HCT116 (cell line): ENCODE measurements at regions not wholly inside any gene's neighbourhood (a gene's known extent, or its start where the extent isn't known, plus 50 kb on each side); places are given as distances from the start of the nearest gene placed in this dataset.

Experiments
- ATAC-seq: fragments of 200-7000 bp; cut with Tn5 transposase; 2 replicates; pipeline ENCODE4 v1.9.1; 2020; ENCODE audit warnings: mild to moderate bottlenecking, moderate library complexity
- BruUV-seq: library from RNA; stranded (reverse); fragments of 400-500 nt; replicated peaks from 2 replicates; lab custom pipeline; 2021; lab: Mats Ljungman, UMichigan
- CTCF ChIA-PET: fragments of 300-600 bp; sonication (Branson Sonifier 250); formaldehyde crosslinking; loops from one replicate; lab custom pipeline; 2021; ENCODE audit warnings: antibody characterized with exemption; lab: Charles Lee
- POLR2A ChIA-PET: fragments of 300-600, 350-600 bp; sonication (Branson Sonifier 250); formaldehyde crosslinking; loops from one replicate; lab custom pipeline; 2021; ENCODE audit warnings: antibody characterized with exemption; lab: Charles Lee
- RAD21 ChIA-PET, 2 experiments: fragments of 300-600 bp; sonication (Branson Sonifier 250); formaldehyde crosslinking; loops; one replicate each; lab custom pipeline; 2023; ENCODE audit warnings: low total read pairs in 2 of 2; ENCODE audit not compliant: uncharacterized antibody in 2 of 2, unreplicated experiment in 2 of 2, low non-redundant PET in 1 of 2; lab: Charles Lee
- DNase-seq: peaks from one replicate; pipeline ENCODE4 v3.0.0-alpha.2; 2010; ENCODE audit warnings: low read depth, low spot score
- H2AFZ ChIP-seq: fragments of 200-600 bp; shearing (Covaris generic), sonication (generic); 2 replicates; pipeline ENCODE4 v1.6.1; 2017; ENCODE audit warnings: low read depth, mixed run types, mixed read lengths, antibody characterized with exemption, low read length; ENCODE audit not compliant: poor library complexity, severe bottlenecking
- H3K27ac ChIP-seq: 2 replicates; pipeline ENCODE4 v1.5.1; 2012; ENCODE audit warnings: low read depth, low read length
- H3K27me3 ChIP-seq: fragments of 200-600 bp; sonication (generic); 2 replicates; pipeline ENCODE4 v1.6.1; 2016; ENCODE audit warnings: mixed run types, low read length, mixed read lengths; ENCODE audit not compliant: insufficient read depth
- H3K36me3 ChIP-seq, 2 experiments: fragments of 200-500 bp in 1 of 2; fragments of 200-600 bp in 1 of 2; sonication (Bioruptor generic) in 1 of 2; sonication (generic) in 1 of 2; 2 replicates each; pipeline versions ENCODE4 v1.5.1 to v1.6.1; 2014 to 2016; ENCODE audit warnings: low read length in 2 of 2, inconsistent platforms in 1 of 2, mixed read lengths in 1 of 2, mixed run types in 1 of 2; ENCODE audit not compliant: insufficient read depth in 2 of 2, control insufficient read depth in 1 of 2
- H3K4me1 ChIP-seq, 2 experiments: fragments of 200-600 bp in 1 of 2; sonication (generic) in 1 of 2; 2 replicates each; pipeline versions ENCODE4 v1.5.1 to v1.6.1; 2012 to 2017; ENCODE audit warnings: low read length in 2 of 2, inconsistent platforms in 1 of 2, mild to moderate bottlenecking in 1 of 2, mixed read lengths in 1 of 2, mixed run types in 1 of 2, moderate library complexity in 1 of 2; ENCODE audit not compliant: insufficient read depth in 2 of 2, control insufficient read depth in 1 of 2
- H3K4me2 ChIP-seq: fragments of 200-600 bp; sonication (generic); 2 replicates; pipeline ENCODE4 v1.6.1; 2017; ENCODE audit warnings: mixed run types, low read length, mixed read lengths
- H3K4me3 ChIP-seq, 2 experiments: fragments of 200-600 bp in 1 of 2; sonication (generic) in 1 of 2; replicated peaks in 1 of 2; 2 replicates each; pipeline ENCODE4 v1.5.1; 2011 to 2016; ENCODE audit warnings: low read length in 2 of 2, control low read depth in 1 of 2, low read depth in 1 of 2, mild to moderate bottlenecking in 1 of 2, mixed read lengths in 1 of 2, mixed run types in 1 of 2
- H3K79me2 ChIP-seq: fragments of 200-600 bp; sonication (generic); 2 replicates; pipeline ENCODE4 v1.6.1; 2017; ENCODE audit warnings: mild to moderate bottlenecking, mixed run types, low read length, moderate library complexity, mixed read lengths; ENCODE audit not compliant: insufficient read depth
- H3K9ac ChIP-seq: fragments of 200-600 bp; sonication (generic); 2 replicates; pipeline ENCODE4 v1.6.1; 2016; ENCODE audit warnings: low read length, mixed read lengths
- H3K9me2 ChIP-seq: fragments of 200-600 bp; sonication (generic), shearing (Covaris generic); 2 replicates; pipeline ENCODE4 v1.6.1; 2017; ENCODE audit warnings: mixed run types, mild to moderate bottlenecking, moderate library complexity; ENCODE audit not compliant: insufficient read depth
- H3K9me3 ChIP-seq, 2 experiments: fragments of 200-500 bp in 1 of 2; fragments of 200-600 bp in 1 of 2; sonication (Bioruptor generic) in 1 of 2; sonication (generic) in 1 of 2; 2 replicates each; pipeline ENCODE4 v1.6.1; 2014 to 2017; ENCODE audit warnings: low read length in 2 of 2, mixed read lengths in 2 of 2, inconsistent platforms in 1 of 2, low read depth in 1 of 2, mild to moderate bottlenecking in 1 of 2, mixed run types in 1 of 2, moderate library complexity in 1 of 2; ENCODE audit not compliant: control insufficient read depth in 1 of 2, insufficient read depth in 1 of 2
- H4K20me1 ChIP-seq: fragments of 200-600 bp; sonication (generic), shearing (Covaris generic); 2 replicates; pipeline ENCODE4 v1.6.1; 2017; ENCODE audit warnings: mixed run types, mild to moderate bottlenecking, moderate library complexity; ENCODE audit not compliant: insufficient read depth
- CBX3 ChIP-seq: IDR thresholded peaks from 2 replicates; pipeline ENCODE4 v1.6.1; 2012; ENCODE audit warnings: low read depth
- CTCF ChIP-seq, 3 experiments: fragments of 200-600 bp in 1 of 3; sonication (generic) in 1 of 3; IDR thresholded peaks in 2 of 3; conservative IDR thresholded peaks in 1 of 3; 2 replicates each; pipeline ENCODE4 v1.5.1; 2012 to 2017; ENCODE audit warnings: low read depth in 2 of 3, low read length in 2 of 3, antibody characterized with exemption in 1 of 3, borderline replicate concordance in 1 of 3, control low read depth in 1 of 3, mild to moderate bottlenecking in 1 of 3, mixed read lengths in 1 of 3, mixed run types in 1 of 3, moderate library complexity in 1 of 3; ENCODE audit not compliant: insufficient read depth in 1 of 3
- EZH2 ChIP-seq: fragments of 200-600 bp; sonication (generic); IDR thresholded peaks from 2 replicates; pipeline ENCODE4 v1.6.1; 2017; ENCODE audit warnings: antibody characterized with exemption, mixed run types
- EZH2phosphoT487 ChIP-seq: fragments of 200-600 bp; IDR thresholded peaks from 2 replicates; pipeline ENCODE4 v1.6.1; 2018; ENCODE audit warnings: antibody characterized with exemption, borderline replicate concordance
- MAX ChIP-seq: IDR thresholded peaks from 2 replicates; pipeline ENCODE4 v1.6.1; 2012
- TCF7L2 ChIP-seq: IDR thresholded peaks from 2 replicates; pipeline ENCODE4 v1.7.0; 2011; ENCODE audit warnings: borderline replicate concordance, inconsistent platforms; ENCODE audit not compliant: insufficient read depth, insufficient read length; ENCODE audit errors: extremely low read depth
- ZNF274 ChIP-seq: fragments of 200-500 bp; sonication (Bioruptor generic); IDR thresholded peaks from 2 replicates; pipeline ENCODE4 v1.6.1; 2014; ENCODE audit warnings: mild to moderate bottlenecking, low read depth, low read length, inconsistent platforms
- intact Hi-C: fragments of 100-400 bp; cut with micrococcal nuclease; formaldehyde crosslinking; loops from 2 replicates; pipeline ENCODE4 v1.10.0; 2022

GRCh38 chr2:81136296-81136695, 831.7 kb upstream of the LRRTM1 start:
- H3K4me1 ChIP-seq, result no peaks in the 10 kb centered on the region
- no peaks in the 10 kb centered on the region for H3K9me2 ChIP-seq
- H3K4me2 ChIP-seq, result no peak overlapping the region
- CTCF ChIA-PET, result no interaction called here
- no peak overlapping the region for H3K4me3 ChIP-seq
- H3K27ac ChIP-seq, result no peak overlapping the region
- RAD21 ChIA-PET, result no interaction called here
- H2AFZ ChIP-seq, result no peak overlapping the region
- H4K20me1 ChIP-seq, result no peaks in the 10 kb centered on the region
- no peak overlapping the region for H3K9ac ChIP-seq
- no TSS peak for BruUV-seq
- H3K36me3 ChIP-seq, result no peaks in the 10 kb centered on the region
- H3K27me3 ChIP-seq, result no peaks in the 10 kb centered on the region
- POLR2A ChIA-PET, result no interaction called here
- H3K9me3 ChIP-seq, result no peaks in the 10 kb centered on the region
- DNase-seq (no peak), ATAC-seq (no peak)
- H3K79me2 ChIP-seq, result no peaks in the 10 kb centered on the region
- intact Hi-C loops, result no loop called here
- TF ChIP-seq CTCF (IDR thresholded peaks at IDR 0.05 in 2 of 3, conservative IDR thresholded peaks at IDR 0.05 in 1 of 3; ENCODE audit: borderline replicate concordance in 1 of 3, insufficient read depth in 1 of 3, low read depth in 2 of 3, low read length in 2 of 3) (no peak), ZNF274 (no peak), CBX3 (no peak), EZH2 (no peak), TCF7L2 (no peak)

GRCh38 chr2:81097361-81097760, 792.8 kb upstream of the LRRTM1 start:
- Histone ChIP-seq H3K9me3 (no peaks in the 10 kb centered on the region), H3K4me1 (no peaks in the 10 kb centered on the region)
- BruUV-seq, result no TSS peak

More at GRCh38 chr2:81097361-81097760, 792.8 kb upstream of the LRRTM1 start:
- no peaks in the 10 kb centered on the region for H3K36me3 ChIP-seq
- no peaks in the 10 kb centered on the region for H3K9me2 ChIP-seq
- RAD21 ChIA-PET, result no interaction called here
- DNase-seq, result no peak
- no peak overlapping the region for H3K4me2 ChIP-seq
- H3K4me3 ChIP-seq, result no peak overlapping the region
- POLR2A ChIA-PET, result no interaction called here
- no peaks in the 10 kb centered on the region for H4K20me1 ChIP-seq
- no peak overlapping the region for H3K27ac ChIP-seq
- no peak for ATAC-seq
- no peak overlapping the region for H2AFZ ChIP-seq
- no peaks in the 10 kb centered on the region for H3K79me2 ChIP-seq
- no peak overlapping the region for H3K9ac ChIP-seq
- TF ChIP-seq EZH2phosphoT487, result no peak
- no peak for TF ChIP-seq MAX
- H3K27me3 ChIP-seq, result no peaks in the 10 kb centered on the region
- CTCF ChIA-PET, result no interaction called here
- intact Hi-C loops, result no loop called here
